ENCODE measurements at regions not wholly inside any gene's neighbourhood (a gene's known extent, or its start where the extent isn't known, plus 50 kb on each side); places are given as distances from the start of the nearest gene placed in this dataset.

DNA sequence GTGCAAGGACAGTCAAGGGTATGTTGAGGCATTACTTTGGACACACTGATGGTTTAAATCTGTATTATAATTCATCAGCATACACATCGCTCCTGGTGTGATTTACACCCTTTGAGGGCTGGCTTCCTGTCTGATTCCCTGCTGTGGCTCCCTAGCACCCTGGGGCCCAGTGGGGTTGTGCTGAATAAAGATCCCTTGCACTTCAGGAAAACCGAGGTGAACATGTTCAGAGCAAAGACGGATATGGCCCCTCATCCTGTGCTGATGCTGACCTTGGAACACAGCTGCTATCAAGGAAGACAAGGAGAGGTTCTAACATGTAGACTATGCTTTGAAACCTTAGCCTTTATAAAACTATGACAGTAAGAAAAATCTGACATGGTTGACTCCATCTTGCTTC lies 84.6 kb upstream of the UNC5B start:
- DNase-seq: no peak

DNA sequence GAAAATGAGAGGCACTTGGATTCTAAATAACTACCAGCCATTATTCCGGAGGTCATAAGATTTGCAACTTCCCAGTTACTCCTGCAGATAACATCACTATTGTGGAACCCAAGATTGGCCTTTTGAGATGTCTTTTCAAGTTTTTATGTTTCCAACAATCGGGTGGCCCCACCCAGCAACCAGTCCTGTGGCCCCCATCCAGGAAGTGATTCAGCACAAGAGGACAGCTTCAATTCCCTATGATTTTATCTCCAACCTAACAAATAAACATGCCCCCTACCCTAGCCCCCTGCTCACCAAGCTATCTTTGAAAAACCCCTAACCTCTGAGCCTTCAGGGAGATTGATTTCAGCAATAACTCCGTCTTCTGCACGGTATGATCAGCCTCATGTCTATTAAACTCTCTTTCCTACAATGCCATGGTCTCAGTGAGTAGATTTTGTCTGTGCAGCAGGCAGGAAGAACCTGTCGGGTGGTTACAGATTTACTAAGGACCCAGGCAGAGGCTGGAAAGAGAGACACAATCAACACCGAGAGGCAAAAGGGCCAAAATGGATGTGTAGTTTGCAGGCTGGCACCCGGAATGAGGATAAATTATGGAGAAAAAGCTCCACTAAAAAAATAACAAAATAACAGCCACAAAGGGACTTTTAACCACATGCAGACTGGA lies 83.9 kb upstream of the UNC5B start:
- DNase-seq: no peak

DNA sequence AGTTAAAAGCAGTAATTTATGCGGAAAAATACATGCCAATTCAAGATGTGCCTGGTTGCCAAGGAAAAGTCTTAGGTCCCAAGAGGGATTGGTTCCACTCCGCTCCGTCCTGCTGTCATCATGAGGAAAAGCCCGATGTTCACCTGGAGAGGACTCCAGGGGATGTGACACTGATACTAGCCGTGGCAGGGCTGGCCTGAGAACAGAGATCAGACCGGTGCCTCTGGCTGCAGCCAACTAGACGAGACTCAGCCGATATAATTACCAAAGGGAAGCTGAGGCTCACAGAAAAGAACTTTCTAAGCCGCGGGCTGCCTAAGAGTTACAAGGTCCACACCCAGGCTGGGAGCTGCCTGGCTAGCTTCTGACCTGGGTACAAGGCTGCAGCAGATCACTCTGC lies 81.3 kb upstream of the UNC5B start:
- no peak for DNase-seq

DNA sequence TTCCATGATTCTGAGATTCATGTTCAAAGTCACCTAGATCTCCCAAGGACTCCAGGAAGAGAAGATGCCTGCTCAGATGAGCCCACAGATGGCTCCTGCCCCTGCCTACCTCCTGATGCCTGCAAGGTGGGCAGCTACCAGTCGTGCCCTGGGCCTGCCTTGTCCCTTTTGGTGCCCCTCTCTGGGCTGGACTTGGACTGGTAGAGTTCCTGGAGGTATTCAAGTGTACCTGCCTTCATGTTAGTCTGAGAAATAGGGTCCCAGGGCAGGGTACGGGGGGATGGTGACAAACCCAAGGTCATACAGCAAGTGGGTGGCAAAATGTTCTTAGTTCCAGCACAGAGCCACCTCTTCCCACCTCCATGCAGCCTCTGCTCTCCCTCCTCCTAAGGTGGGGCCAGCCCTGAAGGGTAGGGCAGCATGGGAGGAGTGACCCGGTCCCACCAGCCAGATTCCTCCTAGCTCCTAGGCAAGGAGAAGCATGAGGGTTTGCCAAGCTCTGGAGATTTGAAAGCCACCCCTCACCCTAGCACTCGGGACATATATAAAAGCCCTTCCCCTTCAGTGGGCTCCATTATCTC lies 80.8 kb upstream of the UNC5B start:
- no peak for DNase-seq

DNA sequence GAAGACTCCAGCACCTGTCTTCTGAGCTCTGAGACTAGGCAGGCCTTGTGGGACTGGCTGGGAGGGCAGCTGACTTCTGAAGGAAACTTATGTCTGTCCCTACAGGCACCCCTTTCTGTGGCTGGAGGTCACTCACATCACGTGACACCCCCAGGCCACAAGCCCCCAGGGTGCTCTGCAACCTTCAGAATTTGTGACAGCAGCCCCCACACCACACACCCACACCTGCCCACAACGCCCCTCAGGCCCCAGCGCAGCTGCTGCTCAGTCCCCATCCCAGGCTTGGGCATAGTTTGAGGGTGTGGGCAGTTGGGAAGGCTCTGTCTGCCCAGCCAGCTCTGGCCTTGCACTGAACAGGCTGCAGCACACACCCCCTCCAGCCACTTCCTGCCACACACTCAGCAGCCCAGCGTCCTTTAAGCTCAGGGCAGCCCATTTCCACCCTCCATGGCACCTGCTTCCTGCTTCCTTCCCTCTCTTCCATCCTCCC lies 80.0 kb upstream of the UNC5B start:
- DNase-seq: no peak

DNA sequence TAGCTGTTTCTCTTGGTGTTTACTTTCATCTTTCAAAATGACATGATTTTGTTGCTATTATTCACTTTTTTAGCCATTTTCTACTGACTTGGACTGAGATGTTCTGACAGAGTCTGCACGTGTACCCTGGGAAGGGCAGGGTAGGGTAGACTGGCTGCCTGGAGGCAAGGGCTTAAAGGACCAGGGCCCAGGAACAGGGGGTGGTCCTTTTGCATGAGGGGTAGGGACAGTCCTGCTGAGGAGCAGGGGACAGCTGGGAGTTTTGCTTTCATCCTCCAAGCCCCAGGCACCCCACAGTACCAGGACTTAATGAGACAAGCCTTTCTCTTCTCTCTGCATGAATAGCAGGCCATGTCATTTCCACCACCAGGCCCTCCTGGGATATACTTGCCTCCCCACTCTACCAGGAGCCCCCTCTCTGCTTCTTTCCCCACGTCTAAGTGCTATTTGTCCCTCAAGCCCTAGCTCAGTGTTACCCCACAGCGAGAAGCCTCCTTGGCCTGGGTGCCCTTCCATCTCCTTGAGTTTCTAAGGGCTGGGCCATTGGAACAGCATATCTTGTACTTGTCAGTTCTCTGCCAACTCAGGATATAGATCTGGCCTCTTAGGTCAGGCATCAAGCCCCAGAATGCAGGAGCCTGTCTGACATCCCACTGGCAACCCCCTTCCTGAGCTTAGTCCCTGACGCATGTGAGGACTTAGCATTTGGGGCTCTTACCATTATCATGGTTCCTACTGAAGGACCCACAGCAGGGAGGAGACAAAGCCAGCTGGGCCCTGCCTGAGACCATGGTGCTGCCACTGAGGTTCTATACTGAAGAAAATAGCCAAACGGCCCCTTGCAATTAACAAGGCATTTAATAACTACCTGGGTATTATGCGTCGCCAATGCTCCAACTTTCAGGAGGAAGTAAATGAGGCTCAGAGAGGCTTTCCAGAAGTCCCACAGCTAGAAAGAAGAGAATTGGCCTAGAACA lies 78.4 kb upstream of the UNC5B start:
- no peak for DNase-seq

DNA sequence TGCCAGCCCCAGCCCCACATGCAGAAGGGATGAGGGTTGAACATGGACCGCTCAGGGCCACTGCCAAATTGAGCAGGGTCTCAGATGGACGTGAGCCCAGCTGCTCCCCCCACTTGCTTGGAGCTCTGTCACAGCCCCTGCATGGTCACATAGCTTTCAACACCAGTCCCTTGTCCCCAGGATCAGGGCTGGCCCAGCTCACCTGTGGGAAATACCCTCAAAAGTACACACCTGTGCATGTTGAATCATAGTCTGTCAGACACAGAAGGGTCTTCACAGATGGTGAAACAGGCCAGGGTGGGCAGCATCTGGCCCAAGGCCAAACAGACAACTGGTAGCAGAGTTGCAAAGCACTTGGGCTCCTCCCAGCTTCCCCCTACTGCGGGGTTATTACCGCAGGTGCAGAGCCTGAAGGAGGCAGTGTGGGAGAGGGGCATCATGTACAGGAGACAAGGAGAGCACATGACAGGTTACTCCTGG lies 77.6 kb upstream of the UNC5B start:
- no peak for DNase-seq

DNA sequence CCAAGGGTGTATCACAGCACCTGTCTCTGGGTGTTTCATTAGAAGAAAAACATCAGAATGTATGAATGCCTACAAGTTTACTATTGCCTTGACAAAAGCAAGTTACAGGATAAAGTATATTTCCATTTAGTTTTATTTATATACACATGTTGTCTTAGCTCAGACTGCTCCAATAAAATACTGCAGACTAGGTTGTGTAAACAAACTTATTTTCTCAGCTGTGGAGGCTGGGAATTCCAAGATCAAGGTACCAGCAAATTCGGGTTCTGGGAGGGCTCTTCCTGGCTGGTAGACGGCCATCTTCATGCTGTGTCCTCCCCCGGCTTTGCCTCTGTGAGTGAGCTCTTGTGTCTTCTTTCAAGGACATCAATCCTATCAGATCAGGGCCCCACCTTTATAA lies 77.1 kb upstream of the UNC5B start:
- DNase-seq: no peak

DNA sequence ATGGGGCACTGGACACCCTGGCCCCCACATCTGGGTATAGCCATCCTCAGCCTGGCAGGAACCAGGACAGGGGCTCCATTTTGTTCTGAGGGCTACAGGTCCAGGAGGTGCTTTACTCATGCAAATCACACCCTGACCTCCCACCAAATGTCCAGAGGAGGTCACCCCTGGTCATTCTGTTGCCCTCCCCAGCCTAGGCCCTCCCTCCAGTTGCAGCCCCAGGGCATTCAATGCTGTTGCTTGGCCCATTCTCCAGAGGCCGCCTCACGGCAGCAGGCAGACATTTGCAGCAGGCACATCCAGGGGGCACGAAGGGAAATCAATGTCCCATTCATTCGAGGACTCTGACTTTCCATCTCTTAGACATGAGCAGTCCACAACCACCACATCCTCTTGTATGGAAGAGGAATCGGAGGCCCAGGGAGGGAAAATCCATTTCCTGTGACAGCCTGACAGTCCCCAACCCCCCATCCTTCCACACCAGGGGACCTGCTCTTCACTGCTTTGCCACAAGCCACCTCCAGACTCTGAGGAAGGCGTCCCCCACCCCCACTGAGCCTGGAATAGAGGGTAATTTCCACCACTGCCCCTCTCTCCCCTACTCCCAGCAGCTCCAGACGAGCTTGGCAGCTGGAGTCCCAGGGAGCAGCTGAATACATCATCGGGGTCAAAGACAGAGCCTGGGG lies 76.2 kb upstream of the UNC5B start:
- DNase-seq: no peak

DNA sequence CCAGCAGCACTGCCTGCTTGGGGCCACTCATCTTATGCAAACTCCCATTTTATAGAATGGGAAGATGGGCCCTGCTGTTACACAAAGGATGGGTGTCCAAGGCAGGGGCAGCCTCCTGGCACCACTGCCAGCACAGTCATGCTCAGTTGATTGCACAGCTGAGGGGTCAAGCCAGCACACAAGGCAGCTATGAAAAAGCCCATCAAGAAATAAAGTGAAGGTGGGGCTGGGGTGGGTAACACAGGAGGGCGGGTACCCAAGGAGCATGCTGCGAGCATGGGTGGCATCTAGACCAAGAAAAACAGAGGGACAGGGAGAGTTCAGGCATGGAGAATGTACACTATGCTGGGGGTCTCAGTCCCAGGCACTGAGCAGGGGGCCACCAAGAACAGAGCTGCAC lies 74.7 kb upstream of the UNC5B start:
- no peak for DNase-seq

DNA sequence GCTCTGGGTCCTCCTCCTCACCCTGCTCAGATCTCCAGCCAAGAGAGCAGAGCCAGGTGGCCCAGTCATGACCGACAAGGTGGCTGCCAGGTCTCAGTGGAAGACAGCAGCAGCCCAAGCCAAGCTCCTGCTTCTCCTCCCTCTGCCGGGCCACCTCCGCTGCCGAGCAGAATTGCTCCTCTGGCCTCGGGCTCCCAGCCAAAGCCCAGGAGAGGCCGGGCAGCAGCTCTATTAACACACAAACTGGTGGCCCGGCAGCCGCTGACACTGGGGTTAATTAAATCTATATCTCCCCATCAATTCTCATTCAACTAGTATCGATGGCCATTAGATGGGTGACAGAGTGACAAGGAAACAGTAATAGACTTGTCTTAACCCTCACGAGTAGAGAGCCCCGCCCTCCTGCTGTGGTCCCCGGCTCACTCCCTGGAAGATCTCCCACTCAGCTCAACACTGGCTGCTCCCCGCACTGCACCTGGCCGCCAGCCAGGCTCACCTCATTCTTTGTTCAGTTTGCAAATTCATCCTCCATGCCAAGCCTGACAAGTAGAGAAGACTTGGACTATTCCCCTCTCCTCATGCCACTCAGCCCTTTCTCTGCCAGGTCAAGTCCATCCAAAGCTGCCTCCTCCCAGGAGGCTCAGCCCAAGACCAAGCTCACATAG lies 74.1 kb upstream of the UNC5B start:
- no peak for DNase-seq

DNA sequence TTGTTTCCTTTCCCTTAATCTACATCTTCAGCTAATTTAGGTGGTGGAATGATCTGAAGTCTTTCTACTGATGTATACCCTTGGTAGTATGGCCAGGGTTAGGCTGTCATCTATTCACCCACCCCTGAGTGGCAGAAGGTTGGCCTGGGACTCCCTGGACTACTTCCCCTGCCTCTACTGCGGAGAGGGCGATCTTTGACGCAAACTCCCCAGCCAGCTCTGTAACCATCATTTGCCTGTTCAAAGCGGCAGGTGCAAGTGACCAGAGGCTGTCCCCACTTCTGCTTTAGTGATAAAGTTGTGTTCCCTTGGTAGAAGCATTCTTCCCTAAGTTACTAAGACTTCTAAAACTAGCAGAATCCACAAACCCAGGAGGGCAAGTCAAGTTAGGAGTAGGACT lies 70.8 kb upstream of the UNC5B start:
- DNase-seq: no peak

DNA sequence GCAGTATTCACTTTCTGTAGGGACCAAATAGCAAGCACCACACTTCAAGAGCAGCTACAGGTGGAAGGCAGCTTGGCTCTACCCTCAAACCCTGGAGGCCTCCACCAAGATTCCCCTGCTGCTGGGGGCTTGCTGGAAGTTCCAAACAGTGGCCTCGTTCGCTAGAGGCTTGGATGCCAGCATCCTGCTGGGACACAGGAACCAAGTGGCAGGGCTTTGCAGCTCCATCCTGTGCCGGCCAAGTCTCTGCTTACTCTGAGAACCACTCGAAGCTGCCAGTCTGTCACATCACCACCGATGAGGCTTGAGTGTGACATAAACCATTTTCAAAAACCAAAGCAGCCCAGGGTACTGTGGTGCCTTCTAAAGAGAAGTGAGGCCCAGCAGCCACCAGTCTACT lies 69.2 kb upstream of the UNC5B start:
- DNase-seq: no peak

DNA sequence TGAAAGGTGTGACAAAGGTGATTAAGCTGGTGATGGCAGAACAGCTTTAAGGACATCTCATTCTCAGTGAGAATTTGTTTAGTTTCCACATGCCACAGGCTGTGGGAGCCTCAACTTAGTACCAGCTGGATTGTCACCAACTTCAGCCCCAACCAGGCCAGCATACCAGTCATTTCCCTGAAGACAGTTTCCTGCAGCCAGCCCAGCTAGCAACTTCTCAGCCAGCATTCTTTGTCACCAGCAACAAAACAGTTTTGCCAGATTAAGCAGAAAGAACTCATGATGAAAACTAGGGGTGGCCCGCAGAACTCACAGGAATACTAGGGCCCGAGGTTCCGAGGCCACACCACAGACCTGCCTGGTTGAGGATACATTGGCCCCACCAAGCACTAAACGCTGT lies 68.8 kb upstream of the UNC5B start:
- no peak for DNase-seq

DNA sequence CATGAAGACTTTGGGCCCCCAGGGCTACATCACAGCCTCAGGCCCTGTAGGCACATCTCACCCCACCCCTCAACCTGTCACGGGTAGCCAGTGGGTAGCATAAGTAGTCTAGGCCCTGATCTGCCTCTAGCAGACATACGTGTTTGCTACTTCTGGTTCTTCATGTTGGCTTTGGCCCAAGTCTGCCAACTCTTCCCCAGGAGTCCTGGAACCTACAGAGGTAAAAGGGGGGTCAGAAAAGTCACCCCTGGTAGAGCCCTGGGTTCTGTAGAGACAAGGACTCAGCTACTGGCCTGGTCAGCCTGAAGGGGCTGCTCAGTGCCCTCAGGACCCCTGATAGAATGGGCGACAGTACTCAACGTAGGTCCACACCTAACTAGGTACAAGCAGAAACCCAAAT lies 67.5 kb upstream of the UNC5B start:
- DNase-seq: no peak

DNA sequence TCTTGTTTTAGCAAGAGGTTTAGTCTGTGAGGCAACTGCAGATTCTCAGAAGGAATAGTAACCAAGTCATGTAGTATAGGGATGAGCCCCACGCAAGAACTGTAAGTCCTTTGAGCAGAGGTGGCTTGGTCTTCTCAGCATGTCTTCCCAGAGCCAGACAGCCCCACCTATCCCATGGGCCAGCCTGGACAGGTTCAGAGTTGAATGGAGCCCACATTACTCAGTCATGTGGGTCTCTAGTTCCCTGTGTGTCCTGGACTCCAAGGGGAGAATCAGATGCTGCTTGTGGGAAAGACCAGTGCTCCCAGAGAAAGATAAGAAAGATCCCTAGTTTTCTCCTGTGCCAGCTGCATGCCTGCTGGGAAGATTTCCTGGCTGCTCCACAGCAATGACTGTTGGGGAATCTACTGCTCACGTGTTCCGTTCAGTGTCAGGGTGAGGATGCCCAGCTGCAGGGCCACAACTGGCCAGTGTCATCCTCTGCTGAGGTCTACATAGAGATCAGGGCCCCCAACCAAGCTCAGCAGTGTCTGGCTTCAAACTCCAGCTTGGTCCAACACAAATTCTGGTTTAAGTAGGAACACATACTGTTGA lies 66.9 kb upstream of the UNC5B start:
- DNase-seq: no peak

DNA sequence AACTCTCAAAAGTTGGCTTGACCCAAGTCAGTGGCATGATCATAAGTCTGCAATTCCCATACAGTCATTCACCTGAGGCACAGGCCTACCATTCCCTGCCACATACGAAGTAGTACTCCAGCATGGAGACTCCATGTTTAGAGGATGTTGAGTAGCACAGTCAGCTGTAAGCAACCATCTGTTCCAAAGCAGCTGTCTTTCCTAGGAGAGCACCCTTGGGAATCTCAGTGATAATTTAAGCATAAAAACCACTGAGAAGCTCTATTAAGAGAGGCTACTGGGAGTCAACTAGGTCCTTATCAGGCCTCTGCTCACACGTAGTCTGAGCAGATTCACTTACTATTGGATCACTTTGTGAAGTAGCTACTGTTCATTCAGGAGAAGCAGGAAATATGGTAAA lies 61.6 kb upstream of the UNC5B start:
- DNase-seq: no peak

DNA sequence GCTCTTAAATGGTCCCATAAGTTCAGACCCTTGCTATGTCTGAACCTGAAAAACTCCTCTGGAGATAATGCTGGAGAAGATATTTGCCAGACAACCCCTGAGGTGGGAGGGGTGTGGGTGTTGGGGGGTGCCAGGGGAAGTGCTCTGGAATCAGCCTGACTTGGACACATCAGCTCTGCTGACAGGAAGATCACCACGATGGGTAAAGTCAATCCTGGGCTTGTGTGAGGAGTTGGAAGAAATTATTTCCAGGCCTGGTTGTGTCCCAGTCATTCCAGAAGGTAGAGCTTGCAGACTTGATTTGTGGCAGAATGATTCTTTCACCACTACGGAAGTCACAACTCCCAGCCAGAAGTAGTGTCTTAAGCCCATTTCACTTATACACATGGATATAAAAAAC lies 60.3 kb upstream of the UNC5B start:
- no peak for DNase-seq

DNA sequence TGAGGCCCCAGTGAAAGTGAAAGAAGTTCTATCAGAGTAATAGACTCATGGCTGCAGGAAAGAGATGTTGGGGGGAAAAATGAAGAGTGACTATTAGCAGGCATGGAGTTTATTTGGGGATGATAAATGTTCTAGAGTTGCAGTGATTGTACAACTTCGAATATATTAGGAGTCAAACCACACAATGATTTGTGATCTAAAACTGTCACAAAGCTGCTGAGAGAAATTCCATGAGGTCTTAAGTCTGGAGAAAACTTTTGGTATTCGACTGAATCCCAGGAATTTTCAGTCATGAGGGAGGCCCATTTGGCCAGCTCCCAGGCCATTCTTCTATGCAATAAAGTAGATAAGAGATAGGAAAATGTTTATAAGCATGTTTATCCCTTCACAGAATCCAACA lies 55.9 kb upstream of the UNC5B start:
- no peak for DNase-seq

DNA sequence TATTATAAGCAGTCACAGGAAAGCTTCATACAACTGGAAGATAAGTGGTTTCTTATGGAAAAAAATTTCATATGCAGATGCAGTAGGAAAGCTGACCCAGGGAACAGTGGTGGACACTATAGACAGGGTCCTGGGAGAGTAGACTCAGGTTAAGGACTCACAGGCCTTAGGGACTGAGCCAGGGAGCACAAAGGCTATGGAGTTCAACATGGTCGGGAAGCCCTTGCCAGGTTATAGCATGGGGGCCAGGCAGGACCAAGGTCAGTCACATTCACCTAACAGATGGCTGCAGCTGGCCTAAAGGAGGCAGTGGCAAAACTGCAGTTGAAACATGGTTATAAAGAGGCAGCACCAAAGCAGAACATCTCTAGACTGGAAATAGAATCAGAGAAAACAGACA lies 54.9 kb upstream of the UNC5B start:
- DNase-seq: no peak

DNA sequence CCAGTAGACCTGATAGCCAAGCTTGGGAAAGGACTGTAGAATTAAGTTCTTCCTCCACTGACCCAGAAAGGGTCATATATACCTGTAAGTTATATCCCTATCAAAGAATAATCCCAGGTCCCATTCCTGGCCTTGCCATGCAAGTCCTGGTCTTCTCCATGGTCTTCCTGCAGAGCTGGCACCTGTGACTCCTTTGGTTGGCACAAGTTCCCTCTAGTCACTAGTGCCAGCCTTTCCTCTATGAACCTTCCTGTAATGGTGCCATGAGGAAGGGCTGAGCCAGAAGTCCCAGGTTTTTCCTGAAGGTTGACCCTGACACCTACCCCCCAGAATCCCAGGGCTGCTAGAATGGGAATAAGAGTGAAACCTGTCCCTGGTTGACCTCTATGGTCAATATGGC lies 54.1 kb upstream of the UNC5B start:
- DNase-seq: no peak

DNA sequence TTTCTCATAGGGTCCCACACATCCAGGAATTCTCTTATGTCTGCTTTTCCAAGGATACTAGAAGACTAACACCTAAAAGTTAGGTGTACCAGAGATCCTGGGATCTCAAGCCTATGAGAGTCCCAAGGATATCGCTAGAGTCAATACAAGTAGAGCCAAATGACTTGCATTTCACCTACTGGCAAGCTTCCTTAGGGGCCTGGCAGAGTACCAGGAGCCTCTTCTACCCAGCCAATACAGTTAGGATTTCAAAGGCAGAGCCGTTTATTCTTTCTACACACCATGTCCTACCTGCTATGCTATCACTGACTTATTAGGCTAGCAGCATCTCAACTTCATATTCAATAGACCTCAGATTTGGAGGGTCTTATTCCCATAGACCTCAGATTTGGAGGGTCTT lies 53.5 kb upstream of the UNC5B start:
- DNase-seq: no peak
